ENCODE measurements at regions not wholly inside any gene's neighbourhood (a gene's known extent, or its start where the extent isn't known, plus 50 kb on each side); places are given as distances from the start of the nearest gene placed in this dataset.

DNA sequence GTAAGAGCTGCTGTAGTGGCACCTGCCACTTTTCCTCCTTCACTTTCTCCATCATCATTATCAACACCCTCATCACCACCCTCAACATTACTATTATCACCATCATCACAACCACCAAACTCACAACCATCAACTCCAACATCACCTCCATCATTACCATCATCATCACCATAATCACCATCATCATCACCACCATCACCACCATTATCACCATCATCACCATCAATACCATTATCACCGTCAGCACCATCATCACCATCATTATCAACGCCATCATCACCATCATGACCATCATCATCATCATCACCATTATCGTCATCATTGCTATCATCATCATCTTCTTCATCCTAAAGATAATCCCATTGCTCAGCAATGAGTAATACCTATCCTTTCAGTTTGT lies 255.8 kb downstream of the CYRIA start:
- no peaks in the 10 kb centered on the region for H3F3A ChIP-seq (replicated peaks; ENCODE audit: insufficient read depth)
- H3K4me2 ChIP-seq: no peak overlapping the region
- no peak overlapping the region for H3K9ac ChIP-seq
- no peak for DNase-seq
- WGBS (ENCODE audit: low lambda C conversion rate): 24% methylated on average over 3 of the region's 3 CpGs
- no peaks in the 10 kb centered on the region for H3K79me2 ChIP-seq (ENCODE audit: insufficient read depth)
- no peak overlapping the region for H3K27ac ChIP-seq (ENCODE audit: low read depth in 2 of 2, low read length in 1 of 2)
- H3K9me3 ChIP-seq: no peaks in the 10 kb centered on the region; the same call in 1 of the 2 replicates
- H3K9me2 ChIP-seq: no peaks in the 10 kb centered on the region
- TF ChIP-seq MAX (IDR thresholded peaks at IDR 0.05; ENCODE audit: low read depth) (no peak), FOSL2 (IDR thresholded peaks at IDR 0.05; ENCODE audit: borderline replicate concordance, low read depth) (no peak)
- POLR2A ChIA-PET: no interaction called here
- no peaks in the 10 kb centered on the region for H3K36me3 ChIP-seq (replicated peaks in 1 of 2; ENCODE audit: control insufficient read depth in 1 of 2, insufficient read depth in 2 of 2, low read length in 1 of 2)
- no peaks in the 10 kb centered on the region for H4K20me1 ChIP-seq (ENCODE audit: insufficient read depth)
- H3K4me1 ChIP-seq (ENCODE audit: control insufficient read depth in 1 of 2, insufficient read depth in 2 of 2, low read depth in 1 of 2, low read length in 1 of 2): peaks cover 0 to 2% of the 10 kb centered on the region in 2 experiments; a peak in 1 of 4 replicates
- H2AFZ ChIP-seq (ENCODE audit: low read depth): no peak overlapping the region
- H3K27me3 ChIP-seq (ENCODE audit: insufficient read depth): no peaks in the 10 kb centered on the region
- CTCF ChIA-PET: interaction anchor here (1.7 kb wide), 1 partner anchor 11 kb away, joined by 5 read pairs; no protein-coding TSS in a partner anchor
- no peak overlapping the region for H3K4me3 ChIP-seq (ENCODE audit: low read depth in 2 of 2, low read length in 1 of 2)

DNA sequence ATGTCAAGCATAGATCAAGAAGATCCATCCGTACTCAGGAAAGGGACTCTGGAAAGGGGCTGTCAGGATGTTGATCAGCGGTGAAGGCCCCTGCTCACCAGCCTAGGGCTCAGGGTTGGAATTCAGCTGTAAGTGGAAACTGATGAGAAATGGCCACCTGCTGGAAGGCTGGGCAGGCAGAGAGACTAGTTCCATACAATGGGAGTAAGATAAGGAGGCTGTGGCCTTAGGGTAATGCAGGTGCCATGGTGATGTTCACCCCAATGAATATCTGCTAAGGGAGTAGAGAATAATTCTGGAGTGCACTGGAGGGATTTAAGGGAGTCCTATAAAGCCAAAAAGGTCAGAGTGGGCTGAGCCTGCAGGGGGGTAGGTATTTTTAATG lies 256.6 kb downstream of the CYRIA start:
- Histone ChIP-seq H2AFZ (ENCODE audit: low read depth) (no peak overlapping the region), H3K9me3 (no peaks in the 10 kb centered on the region; the same call in 1 of the 2 replicates), H3K36me3 (replicated peaks in 1 of 2; ENCODE audit: control insufficient read depth in 1 of 2, insufficient read depth in 2 of 2, low read length in 1 of 2) (no peaks in the 10 kb centered on the region), H4K20me1 (ENCODE audit: insufficient read depth) (no peaks in the 10 kb centered on the region), H3K79me2 (ENCODE audit: insufficient read depth) (no peaks in the 10 kb centered on the region), H3K4me2 (no peak overlapping the region), H3K9me2 (no peaks in the 10 kb centered on the region), H3K9ac (no peak overlapping the region), H3F3A (replicated peaks; ENCODE audit: insufficient read depth) (no peaks in the 10 kb centered on the region), H3K27me3 (ENCODE audit: insufficient read depth) (no peaks in the 10 kb centered on the region), H3K4me3 (ENCODE audit: low read depth in 2 of 2, low read length in 1 of 2) (no peak overlapping the region), H3K4me1 (ENCODE audit: control insufficient read depth in 1 of 2, insufficient read depth in 2 of 2, low read depth in 1 of 2, low read length in 1 of 2) (peaks cover 0 to 2% of the 10 kb centered on the region in 2 experiments; a peak in 1 of 4 replicates), H3K27ac (ENCODE audit: low read depth in 2 of 2, low read length in 1 of 2) (no peak overlapping the region)
- DNase-seq: no peak
- no peak for TF ChIP-seq GATA2 (CRISPR knock-in tag; IDR thresholded peaks at IDR 0.05)
- TF ChIP-seq SIN3A (IDR thresholded peaks at IDR 0.05; ENCODE audit: borderline replicate concordance, low read depth, low read length): no peak
- no peak for TF ChIP-seq ZBTB33 (IDR thresholded peaks at IDR 0.05; ENCODE audit: borderline replicate concordance, low read depth)
- ChIA-PET CTCF (interaction anchor here (0.9 to 1.7 kb wide), 3 partner anchors 10 to 468 kb away, joined by 3 to 5 read pairs (median 4); no protein-coding TSS in a partner anchor), POLR2A (no interaction called here)
- 55% methylated on average over 2 of the region's 2 CpGs for WGBS (ENCODE audit: low lambda C conversion rate)

GRCh38 chr2:16408331-16409005 lies 257.2 kb downstream of the CYRIA start:
- no peaks in the 10 kb centered on the region for H3K9me2 ChIP-seq
- no peak overlapping the region for H3K9ac ChIP-seq
- H4K20me1 ChIP-seq (ENCODE audit: insufficient read depth): no peaks in the 10 kb centered on the region
- H3K27me3 ChIP-seq (ENCODE audit: insufficient read depth): no peaks in the 10 kb centered on the region
- H3K27ac ChIP-seq (ENCODE audit: low read depth in 2 of 2, low read length in 1 of 2): no peak overlapping the region
- ChIA-PET CTCF (interaction anchor here (0.9 to 1.7 kb wide), 5 partner anchors 10 to 468 kb away, joined by 3 to 5 read pairs (median 4); partner anchors contain the start of gene MYCN), POLR2A (no interaction called here)
- H3K4me2 ChIP-seq: no peak overlapping the region
- no peaks in the 10 kb centered on the region for H3K36me3 ChIP-seq (replicated peaks in 1 of 2; ENCODE audit: control insufficient read depth in 1 of 2, insufficient read depth in 2 of 2, low read length in 1 of 2)
- no peak overlapping the region for H3K4me3 ChIP-seq (ENCODE audit: low read depth in 2 of 2, low read length in 1 of 2)
- peaks cover 0 to 2% of the 10 kb centered on the region in 2 experiments; a peak in 1 of 4 replicates for H3K4me1 ChIP-seq (ENCODE audit: control insufficient read depth in 1 of 2, insufficient read depth in 2 of 2, low read depth in 1 of 2, low read length in 1 of 2)
- 33% methylated on average over 4 of the region's 4 CpGs for WGBS (ENCODE audit: low lambda C conversion rate)
- no peak overlapping the region for H2AFZ ChIP-seq (ENCODE audit: low read depth)
- no peaks in the 10 kb centered on the region; the same call in 1 of the 2 replicates for H3K9me3 ChIP-seq
- no peak for DNase-seq
- H3K79me2 ChIP-seq (ENCODE audit: insufficient read depth): no peaks in the 10 kb centered on the region
- H3F3A ChIP-seq (replicated peaks; ENCODE audit: insufficient read depth): no peaks in the 10 kb centered on the region
- TF ChIP-seq FOXM1 (IDR thresholded peaks at IDR 0.05; ENCODE audit: low read depth): no peak
- TF ChIP-seq CTCF (IDR thresholded peaks at IDR 0.05): no peak
- no peak for TF ChIP-seq MAX (IDR thresholded peaks at IDR 0.05; ENCODE audit: low read depth)
- TF ChIP-seq JUND (IDR thresholded peaks at IDR 0.05): no peak
- no peak for TF ChIP-seq ELF1 (IDR thresholded peaks at IDR 0.05)
- no peak for TF ChIP-seq RFX5 (IDR thresholded peaks at IDR 0.05; ENCODE audit: low read length)
- no peak for TF ChIP-seq CHD2 (IDR thresholded peaks at IDR 0.05; ENCODE audit: low read length, partially characterized antibody)
- no peak for TF ChIP-seq FOSL2 (IDR thresholded peaks at IDR 0.05; ENCODE audit: borderline replicate concordance, low read depth)
- no peak for TF ChIP-seq RAD21 (IDR thresholded peaks at IDR 0.05; ENCODE audit: low read length)
